HG03378 (cell line): ENCODE measurements at regions not wholly inside any gene's neighbourhood (a gene's known extent, or its start where the extent isn't known, plus 50 kb on each side); places are given as distances from the start of the nearest gene placed in this dataset.

Experiments used
- ATAC-seq: cut with Tn5 transposase; IDR thresholded peaks from one replicate; pipeline ENCODE4 v1.9.1; 2021; ENCODE audit warnings: mild to moderate bottlenecking, moderate library complexity; ENCODE audit not compliant: unreplicated experiment

- no peak for ATAC-seq
These were observed 614.1 kb downstream of the EBF1 start for GRCh38 chr5:158485604-158486081.

GRCh38 chr5:158485047-158485446 lies 614.7 kb downstream of the EBF1 start:
- no peak for ATAC-seq

GRCh38 chr5:158484150-158484549 lies 615.6 kb downstream of the EBF1 start:
- no peak for ATAC-seq

GRCh38 chr5:158483281-158483860 lies 616.3 kb downstream of the EBF1 start:
- no peak for ATAC-seq

- no peak for ATAC-seq
These were observed 617.6 kb downstream of the EBF1 start for GRCh38 chr5:158482125-158482524.

- ATAC-seq, result no peak
These were observed 619.2 kb upstream of the CLINT1 start for GRCh38 chr5:158478139-158478538.

GRCh38 chr5:158477214-158477613 lies 618.3 kb upstream of the CLINT1 start:
- ATAC-seq, result no peak

- ATAC-seq, result no peak
These were observed 614.2 kb upstream of the CLINT1 start for GRCh38 chr5:158473016-158473635.

GRCh38 chr5:158471535-158471924 lies 612.6 kb upstream of the CLINT1 start:
- ATAC-seq, result no peak

GRCh38 chr5:158470764-158471534 lies 612.0 kb upstream of the CLINT1 start:
- ATAC-seq, result no peak

GRCh38 chr5:158468444-158468843 lies 609.5 kb upstream of the CLINT1 start:
- ATAC-seq, result no peak

- no peak for ATAC-seq
These were observed 607.2 kb upstream of the CLINT1 start for GRCh38 chr5:158466191-158466590.

GRCh38 chr5:158465086-158465972 lies 606.4 kb upstream of the CLINT1 start:
- no peak for ATAC-seq

- no peak for ATAC-seq
These were observed 605.4 kb upstream of the CLINT1 start for GRCh38 chr5:158464383-158464782.

GRCh38 chr5:158463938-158464337 lies 605.0 kb upstream of the CLINT1 start:
- ATAC-seq, result no peak

- no peak for ATAC-seq
These were observed 604.2 kb upstream of the CLINT1 start for GRCh38 chr5:158463188-158463587.

- ATAC-seq, result no peak
These were observed 603.6 kb upstream of the CLINT1 start for GRCh38 chr5:158462349-158463114.

- no peak for ATAC-seq
These were observed 602.4 kb upstream of the CLINT1 start for GRCh38 chr5:158461240-158461854.

- no peak for ATAC-seq
These were observed 599.1 kb upstream of the CLINT1 start for GRCh38 chr5:158458086-158458485.

- ATAC-seq, result peak; percentile 65
These were observed 597.8 kb upstream of the CLINT1 start for GRCh38 chr5:158456756-158457155.
